COLO668 (cell line): ENCODE measurements at regions not wholly inside any gene's neighbourhood (a gene's known extent, or its start where the extent isn't known, plus 50 kb on each side); places are given as distances from the start of the nearest gene placed in this dataset.
A peak's percentile ranks its signal among the peaks of the same experiment; 100 is the strongest.

ENCODE experiments used
- DNase-seq: peaks from one replicate; lab custom pipeline; 2025; ENCODE audit not compliant: unreplicated experiment; lab: John Stamatoyannopoulos, UW

GRCh38 chr2:221641181-221641871, 69.2 kb upstream of the EPHA4 start:
- no peak for DNase-seq

GRCh38 chr2:221640686-221641085, 68.6 kb upstream of the EPHA4 start:
- no peak for DNase-seq

- no peak for DNase-seq
These were observed 65.7 kb upstream of the EPHA4 start for GRCh38 chr2:221637851-221638250.

GRCh38 chr2:221635949-221636348, 63.8 kb upstream of the EPHA4 start:
- peak; percentile 13 for DNase-seq

GRCh38 chr2:221629468-221629867, 57.4 kb upstream of the EPHA4 start:
- no peak for DNase-seq

GRCh38 chr2:221624475-221624874, 52.4 kb upstream of the EPHA4 start:
- DNase-seq, result no peak
